ENCODE measurements at regions not wholly inside any gene's neighbourhood (a gene's known extent, or its start where the extent isn't known, plus 50 kb on each side); places are given as distances from the start of the nearest gene placed in this dataset.
"Not testable (repeated sequence)": the region's sequence is repeated elsewhere in the genome, so short reads cannot be mapped to it uniquely, and the experiment has no call there.

- H3K4me1 ChIP-seq = peaks cover 9 to 33% (median 24%) of the 10 kb centered on the region in 4 donors
- H3K9me3 ChIP-seq = peaks cover 0 to 2% (median 0%) of the 10 kb centered on the region in 4 donors
- peak in 1 of 2 donors; percentile 79 for DNase-seq
- H3K27me3 ChIP-seq = no peaks in the 10 kb centered on the region
- H3K4me3 ChIP-seq = no peak overlapping the region
- peak overlapping the region; percentile 70 to 75 (median 71) for H3K27ac ChIP-seq
- ATAC-seq (ENCODE audit: low FRiP score in 2 of 2) = peak; percentile 68 to 90
- H3K36me3 ChIP-seq = no peaks in the 10 kb centered on the region
- WGBS, 2 donors = 41 to 58% methylated on average over 12 of the region's 12 CpGs
- TF ChIP-seq, protein P1, sequence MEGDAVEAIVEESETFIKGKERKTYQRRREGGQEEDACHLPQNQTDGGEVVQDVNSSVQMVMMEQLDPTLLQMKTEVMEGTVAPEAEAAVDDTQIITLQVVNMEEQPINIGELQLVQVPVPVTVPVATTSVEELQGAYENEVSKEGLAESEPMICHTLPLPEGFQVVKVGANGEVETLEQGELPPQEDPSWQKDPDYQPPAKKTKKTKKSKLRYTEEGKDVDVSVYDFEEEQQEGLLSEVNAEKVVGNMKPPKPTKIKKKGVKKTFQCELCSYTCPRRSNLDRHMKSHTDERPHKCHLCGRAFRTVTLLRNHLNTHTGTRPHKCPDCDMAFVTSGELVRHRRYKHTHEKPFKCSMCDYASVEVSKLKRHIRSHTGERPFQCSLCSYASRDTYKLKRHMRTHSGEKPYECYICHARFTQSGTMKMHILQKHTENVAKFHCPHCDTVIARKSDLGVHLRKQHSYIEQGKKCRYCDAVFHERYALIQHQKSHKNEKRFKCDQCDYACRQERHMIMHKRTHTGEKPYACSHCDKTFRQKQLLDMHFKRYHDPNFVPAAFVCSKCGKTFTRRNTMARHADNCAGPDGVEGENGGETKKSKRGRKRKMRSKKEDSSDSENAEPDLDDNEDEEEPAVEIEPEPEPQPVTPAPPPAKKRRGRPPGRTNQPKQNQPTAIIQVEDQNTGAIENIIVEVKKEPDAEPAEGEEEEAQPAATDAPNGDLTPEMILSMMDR (IDR thresholded peaks at IDR 0.05) = no peak
- TF ChIP-seq POLR2A (IDR thresholded peaks at IDR 0.05) (peak in 1 of 4 donors; percentile 28), POLR2AphosphoS5 (IDR thresholded peaks at IDR 0.05) (peak; percentile 56 to 59), EP300 (IDR thresholded peaks at IDR 0.05) (peak in 3 of 4 donors; percentile 10 to 82 (median 39))
Measured at GRCh38 chr7:17099083-17099973, 199.1 kb upstream of the AHR start.

- 85 to 95% methylated on average over 2 of the region's 2 CpGs for WGBS, 2 donors
Measured at GRCh38 chr7:17099974-17100509, 198.4 kb upstream of the AHR start.

DNA sequence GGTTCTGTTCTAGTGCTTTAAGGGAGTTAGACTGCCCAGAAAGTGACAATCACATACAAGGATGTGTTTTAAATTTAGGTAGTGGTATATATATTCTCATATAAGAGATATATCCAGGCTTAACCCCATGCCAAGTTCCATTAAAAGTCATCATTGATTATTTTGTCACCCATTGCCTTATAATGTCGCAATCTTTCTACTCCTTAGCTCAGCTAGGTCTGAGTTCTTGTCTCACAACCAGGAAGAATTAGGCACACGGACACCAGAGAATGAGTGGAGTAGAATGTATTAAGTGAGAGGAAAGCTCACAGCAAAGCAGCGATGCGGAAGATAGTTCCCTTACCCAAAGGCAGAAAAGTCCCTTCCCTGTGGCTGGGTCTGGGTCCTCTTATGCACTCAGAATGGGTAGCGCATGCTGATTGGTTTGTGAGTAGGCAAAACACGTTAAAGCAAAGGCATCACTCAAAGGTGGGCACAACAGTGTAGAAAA, 197.2 kb upstream of the AHR start:
- no peak for ATAC-seq (ENCODE audit: low FRiP score in 2 of 2)
- Histone ChIP-seq H3K4me3 (no peak overlapping the region), H3K36me3 (no peaks in the 10 kb centered on the region), H3K9me3 (peaks cover 0 to 2% (median 0%) of the 10 kb centered on the region in 4 donors), H3K27ac (no peak overlapping the region), H3K27me3 (no peaks in the 10 kb centered on the region), H3K4me1 (peaks cover 9 to 28% (median 17%) of the 10 kb centered on the region in 4 donors)
- WGBS, 2 donors = 97 to 98% methylated on average over 6 of the region's 6 CpGs
- no peak for DNase-seq
- TF ChIP-seq EP300 (IDR thresholded peaks at IDR 0.05) (no peak), POLR2AphosphoS5 (IDR thresholded peaks at IDR 0.05) (no peak), POLR2A (IDR thresholded peaks at IDR 0.05) (no peak)
- TF ChIP-seq, protein P1 (IDR thresholded peaks at IDR 0.05) = no peak

More at GRCh38 chr7:17099974-17100509, 198.4 kb upstream of the AHR start:
- not testable (repeated sequence) for DNase-seq; ATAC-seq (ENCODE audit: low FRiP score in 2 of 2); H3K9me3 ChIP-seq; H3K27me3 ChIP-seq; H3K4me3 ChIP-seq; H3K36me3 ChIP-seq
- peaks cover 9 to 33% (median 23%) of the 10 kb centered on the region in 4 donors for H3K4me1 ChIP-seq
- H3K27ac ChIP-seq = peak overlapping the region; percentile 53 to 75 (median 71)

- 53 to 55% methylated on average over 4 of the region's 4 CpGs for WGBS, 2 donors
- TF ChIP-seq, protein P1 (IDR thresholded peaks at IDR 0.05) = no peak
- TF ChIP-seq POLR2A (IDR thresholded peaks at IDR 0.05) = no peak
- TF ChIP-seq POLR2AphosphoS5 (IDR thresholded peaks at IDR 0.05) = no peak
- no peak overlapping the region for H3K27ac ChIP-seq
- peaks cover 9 to 16% (median 11%) of the 10 kb centered on the region in 4 donors for H3K4me1 ChIP-seq
- peaks cover 0 to 2% (median 0%) of the 10 kb centered on the region in 4 donors for H3K9me3 ChIP-seq
- no peak for DNase-seq
- no peak overlapping the region for H3K4me3 ChIP-seq
- no peaks in the 10 kb centered on the region for H3K27me3 ChIP-seq
- no peaks in the 10 kb centered on the region for H3K36me3 ChIP-seq
- no peak for ATAC-seq (ENCODE audit: low FRiP score in 2 of 2)
Measured at GRCh38 chr7:17103170-17103569, 195.3 kb upstream of the AHR start.

DNA sequence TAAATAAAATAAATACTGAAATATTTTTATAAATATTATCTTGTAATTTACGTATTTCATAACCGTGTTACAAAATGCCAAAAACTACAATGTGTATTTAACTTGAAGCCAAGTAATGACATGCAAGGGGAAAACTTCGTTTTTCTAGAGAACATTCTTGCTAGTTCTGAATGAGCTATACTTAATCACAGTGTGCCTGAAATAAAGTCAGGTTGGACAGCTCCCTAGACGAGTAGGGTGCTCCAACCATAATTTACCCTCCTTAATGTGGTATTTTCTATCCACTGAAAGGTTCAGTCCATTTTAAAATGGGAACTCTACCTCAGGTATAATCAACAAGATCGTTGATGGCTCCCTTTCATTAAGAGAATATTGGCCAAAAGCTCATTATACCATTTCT, 194.5 kb upstream of the AHR start:
- Histone ChIP-seq H3K4me1 (peaks cover 1 to 9% (median 3%) of the 10 kb centered on the region in 4 donors), H3K27ac (no peak overlapping the region), H3K9me3 (peaks cover 0 to 2% (median 0%) of the 10 kb centered on the region in 4 donors), H3K4me3 (no peak overlapping the region), H3K36me3 (no peaks in the 10 kb centered on the region), H3K27me3 (no peaks in the 10 kb centered on the region)
- WGBS, 2 donors = 68 to 73% methylated on average over 5 of the region's 5 CpGs
- TF ChIP-seq, protein P1 (IDR thresholded peaks at IDR 0.05) = no peak
- TF ChIP-seq POLR2A (IDR thresholded peaks at IDR 0.05) (no peak), EP300 (IDR thresholded peaks at IDR 0.05) (no peak), POLR2AphosphoS5 (IDR thresholded peaks at IDR 0.05) (no peak)
- ATAC-seq (ENCODE audit: low FRiP score in 2 of 2) (no peak), DNase-seq (no peak)
